ENCODE measurements at regions not wholly inside any gene's neighbourhood (a gene's known extent, or its start where the extent isn't known, plus 50 kb on each side); places are given as distances from the start of the nearest gene placed in this dataset.

- no peak for TF ChIP-seq POLR2AphosphoS5 (IDR thresholded peaks at IDR 0.05; ENCODE audit: low read depth, low read length)
- no peak for TF ChIP-seq TAF1 (IDR thresholded peaks at IDR 0.05; ENCODE audit: borderline replicate concordance, insufficient read depth, low read length)
- TF ChIP-seq, protein P1, sequence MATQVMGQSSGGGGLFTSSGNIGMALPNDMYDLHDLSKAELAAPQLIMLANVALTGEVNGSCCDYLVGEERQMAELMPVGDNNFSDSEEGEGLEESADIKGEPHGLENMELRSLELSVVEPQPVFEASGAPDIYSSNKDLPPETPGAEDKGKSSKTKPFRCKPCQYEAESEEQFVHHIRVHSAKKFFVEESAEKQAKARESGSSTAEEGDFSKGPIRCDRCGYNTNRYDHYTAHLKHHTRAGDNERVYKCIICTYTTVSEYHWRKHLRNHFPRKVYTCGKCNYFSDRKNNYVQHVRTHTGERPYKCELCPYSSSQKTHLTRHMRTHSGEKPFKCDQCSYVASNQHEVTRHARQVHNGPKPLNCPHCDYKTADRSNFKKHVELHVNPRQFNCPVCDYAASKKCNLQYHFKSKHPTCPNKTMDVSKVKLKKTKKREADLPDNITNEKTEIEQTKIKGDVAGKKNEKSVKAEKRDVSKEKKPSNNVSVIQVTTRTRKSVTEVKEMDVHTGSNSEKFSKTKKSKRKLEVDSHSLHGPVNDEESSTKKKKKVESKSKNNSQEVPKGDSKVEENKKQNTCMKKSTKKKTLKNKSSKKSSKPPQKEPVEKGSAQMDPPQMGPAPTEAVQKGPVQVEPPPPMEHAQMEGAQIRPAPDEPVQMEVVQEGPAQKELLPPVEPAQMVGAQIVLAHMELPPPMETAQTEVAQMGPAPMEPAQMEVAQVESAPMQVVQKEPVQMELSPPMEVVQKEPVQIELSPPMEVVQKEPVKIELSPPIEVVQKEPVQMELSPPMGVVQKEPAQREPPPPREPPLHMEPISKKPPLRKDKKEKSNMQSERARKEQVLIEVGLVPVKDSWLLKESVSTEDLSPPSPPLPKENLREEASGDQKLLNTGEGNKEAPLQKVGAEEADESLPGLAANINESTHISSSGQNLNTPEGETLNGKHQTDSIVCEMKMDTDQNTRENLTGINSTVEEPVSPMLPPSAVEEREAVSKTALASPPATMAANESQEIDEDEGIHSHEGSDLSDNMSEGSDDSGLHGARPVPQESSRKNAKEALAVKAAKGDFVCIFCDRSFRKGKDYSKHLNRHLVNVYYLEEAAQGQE (IDR thresholded peaks at IDR 0.05; ENCODE audit: insufficient read depth in 1 of 2, low read depth in 2 of 2, low read length in 2 of 2) = 0 out of 4 replicates have a peak, but pooled peaks of 1 of the 2 experiments have one; percentile 40
- TF ChIP-seq SIN3A (IDR thresholded peaks at IDR 0.05; ENCODE audit: borderline replicate concordance, insufficient read depth, low read length) = no peak
- no peak for TF ChIP-seq FOXP2 (optimal IDR thresholded peaks at IDR 0.05; ENCODE audit: borderline replicate concordance, extremely low read depth, extremely low read length, insufficient read depth)
These were observed 1083.2 kb upstream of the PCDH7 start for GRCh38 chr4:29636961-29637360.

Measured in PFSK-1 (cell line).